ENCODE measurements at regions not wholly inside any gene's neighbourhood (a gene's known extent, or its start where the extent isn't known, plus 50 kb on each side); places are given as distances from the start of the nearest gene placed in this dataset.
A peak's percentile ranks its signal among the peaks of the same experiment; 100 is the strongest.

DNA sequence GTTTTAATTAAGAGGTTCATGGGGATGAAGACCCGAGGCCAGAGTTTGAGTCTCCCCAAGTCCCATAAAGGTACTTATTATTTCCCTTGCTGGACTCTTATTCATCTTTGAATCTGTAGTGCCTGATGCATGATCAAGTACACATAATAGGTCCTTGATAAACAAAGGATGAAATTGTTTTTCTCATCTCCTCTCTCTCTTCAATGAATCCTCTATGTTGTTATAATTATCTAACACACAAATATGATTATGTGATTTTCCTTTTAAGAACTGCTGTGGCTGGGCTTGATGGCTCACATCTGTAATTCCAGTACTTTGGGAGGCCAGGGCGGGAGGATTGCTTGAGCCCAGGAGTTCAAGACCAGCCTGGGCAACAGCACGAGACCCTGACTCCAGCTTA, 117.7 kb downstream of the BAMBI start:
- Mint-ChIP-seq H3K9me3 (ENCODE audit: unreplicated experiment) (no peaks in the 10 kb centered on the region), H3K27me3 (ENCODE audit: low read depth, unreplicated experiment) (peaks cover 7% of the 10 kb centered on the region), H3K36me3 (ENCODE audit: low read depth, unreplicated experiment) (peaks cover 4% of the 10 kb centered on the region), H3K4me3 (ENCODE audit: unreplicated experiment) (no peak overlapping the region), H3K27ac (ENCODE audit: unreplicated experiment) (peak overlapping the region; percentile 27), H3K4me1 (ENCODE audit: low read depth, unreplicated experiment) (peaks cover 10% of the 10 kb centered on the region)
- Histone ChIP-seq H3K27ac (ENCODE audit: low read depth, low read length) (no peak overlapping the region), H2AFZ (ENCODE audit: low read depth, low read length) (no peak overlapping the region), H3K4me1 (ENCODE audit: insufficient read depth, low read length) (peaks cover 7% of the 10 kb centered on the region), H4K20me1 (ENCODE audit: insufficient read depth, low read length) (no peaks in the 10 kb centered on the region), H3K9ac (ENCODE audit: low read length) (no peak overlapping the region), H3K4me2 (ENCODE audit: low read length) (no peak overlapping the region), H3K27me3 (ENCODE audit: insufficient read depth, low read length) (peaks cover 3% of the 10 kb centered on the region), H3K36me3 (ENCODE audit: insufficient read depth, low read length) (no peaks in the 10 kb centered on the region), H3K9me3 (ENCODE audit: insufficient read depth, low read depth, low read length) (no peaks in the 10 kb centered on the region), H3K79me2 (ENCODE audit: insufficient read depth, low read length) (no peaks in the 10 kb centered on the region), H3K4me3 (ENCODE audit: insufficient read depth, low read depth, low read length) (no peak overlapping the region)
- FAIRE-seq: no peak
- TF ChIP-seq CTCF (IDR thresholded peaks at IDR 0.05; ENCODE audit: insufficient read depth, low read depth, low read length) (no peak), EZH2 (IDR thresholded peaks at IDR 0.05; ENCODE audit: insufficient read depth, low read length) (no peak)
- DNase-seq (ENCODE audit: low read depth): no peak

- Mint-ChIP-seq H3K27ac (ENCODE audit: unreplicated experiment) (no peak overlapping the region), H3K4me1 (ENCODE audit: low read depth, unreplicated experiment) (peaks cover 18% of the 10 kb centered on the region), H3K36me3 (ENCODE audit: low read depth, unreplicated experiment) (no peaks in the 10 kb centered on the region), H3K27me3 (ENCODE audit: low read depth, unreplicated experiment) (peaks cover 1% of the 10 kb centered on the region), H3K9me3 (ENCODE audit: unreplicated experiment) (no peaks in the 10 kb centered on the region), H3K4me3 (ENCODE audit: unreplicated experiment) (no peak overlapping the region)
- no peaks in the 10 kb centered on the region for H4K20me1 ChIP-seq (ENCODE audit: insufficient read depth, low read length)
- no peak overlapping the region for H3K4me2 ChIP-seq (ENCODE audit: low read length)
- no peaks in the 10 kb centered on the region for H3K9me3 ChIP-seq (ENCODE audit: insufficient read depth, low read depth, low read length)
- DNase-seq (ENCODE audit: low read depth) (peak; percentile 75), FAIRE-seq (no peak)
- no peak overlapping the region for H2AFZ ChIP-seq (ENCODE audit: low read depth, low read length)
- H3K27me3 ChIP-seq (ENCODE audit: insufficient read depth, low read length): peaks cover 6% of the 10 kb centered on the region
- no peak for TF ChIP-seq CTCF (IDR thresholded peaks at IDR 0.05; ENCODE audit: insufficient read depth, low read depth, low read length)
- TF ChIP-seq EZH2 (IDR thresholded peaks at IDR 0.05; ENCODE audit: insufficient read depth, low read length): no peak
- H3K36me3 ChIP-seq (ENCODE audit: insufficient read depth, low read length): no peaks in the 10 kb centered on the region
- H3K4me3 ChIP-seq (ENCODE audit: insufficient read depth, low read depth, low read length): no peak overlapping the region
- H3K4me1 ChIP-seq (ENCODE audit: insufficient read depth, low read length): peaks cover 7% of the 10 kb centered on the region
- H3K9ac ChIP-seq (ENCODE audit: low read length): no peak overlapping the region
- H3K79me2 ChIP-seq (ENCODE audit: insufficient read depth, low read length): no peaks in the 10 kb centered on the region
- H3K27ac ChIP-seq (ENCODE audit: low read depth, low read length): no peak overlapping the region
Measured at GRCh38 chr10:28796606-28797512, 119.5 kb downstream of the BAMBI start.

GRCh38 chr10:28797904-28798371, 120.6 kb downstream of the BAMBI start:
- TF ChIP-seq CTCF (IDR thresholded peaks at IDR 0.05; ENCODE audit: insufficient read depth, low read depth, low read length): no peak
- no peak for TF ChIP-seq EZH2 (IDR thresholded peaks at IDR 0.05; ENCODE audit: insufficient read depth, low read length)
- Mint-ChIP-seq H3K36me3 (ENCODE audit: low read depth, unreplicated experiment) (no peaks in the 10 kb centered on the region), H3K4me1 (ENCODE audit: low read depth, unreplicated experiment) (peaks cover 18% of the 10 kb centered on the region), H3K9me3 (ENCODE audit: unreplicated experiment) (no peaks in the 10 kb centered on the region), H3K4me3 (ENCODE audit: unreplicated experiment) (no peak overlapping the region), H3K27me3 (ENCODE audit: low read depth, unreplicated experiment) (peaks cover 1% of the 10 kb centered on the region), H3K27ac (ENCODE audit: unreplicated experiment) (no peak overlapping the region)
- H3K9me3 ChIP-seq (ENCODE audit: insufficient read depth, low read depth, low read length): no peaks in the 10 kb centered on the region
- FAIRE-seq: no peak
- no peak overlapping the region for H3K9ac ChIP-seq (ENCODE audit: low read length)
- peak overlapping the region; percentile 44 for H3K4me2 ChIP-seq (ENCODE audit: low read length)
- peak; percentile 65 for DNase-seq (ENCODE audit: low read depth)
- H3K27me3 ChIP-seq (ENCODE audit: insufficient read depth, low read length): peaks cover 4% of the 10 kb centered on the region
- H2AFZ ChIP-seq (ENCODE audit: low read depth, low read length): no peak overlapping the region
- no peaks in the 10 kb centered on the region for H3K36me3 ChIP-seq (ENCODE audit: insufficient read depth, low read length)
- H3K27ac ChIP-seq (ENCODE audit: low read depth, low read length): no peak overlapping the region
- H3K4me1 ChIP-seq (ENCODE audit: insufficient read depth, low read length): peaks cover 7% of the 10 kb centered on the region
- H3K79me2 ChIP-seq (ENCODE audit: insufficient read depth, low read length): no peaks in the 10 kb centered on the region
- H4K20me1 ChIP-seq (ENCODE audit: insufficient read depth, low read length): no peaks in the 10 kb centered on the region
- H3K4me3 ChIP-seq (ENCODE audit: insufficient read depth, low read depth, low read length): no peak overlapping the region
